Neural cell (in vitro differentiated cells): ENCODE measurements at regions not wholly inside any gene's neighbourhood (a gene's known extent, or its start where the extent isn't known, plus 50 kb on each side); places are given as distances from the start of the nearest gene placed in this dataset.

Experiments
- H2AFZ ChIP-seq: fragments of 200-600, 300-800 bp; sonication (generic), shearing (Covaris generic); 2 replicates; pipeline ENCODE4 v1.6.0; 2014; ENCODE audit warnings: low read depth, mild to moderate bottlenecking, antibody characterized with exemption, low read length, moderate library complexity
- H3F3A ChIP-seq: fragments of 200-600 bp; shearing (Covaris generic); 2 replicates; pipeline ENCODE4 v1.6.1; 2016; ENCODE audit warnings: mild to moderate bottlenecking, moderate library complexity, mixed read lengths, antibody characterized with exemption, low read length; ENCODE audit not compliant: insufficient read depth, poor library complexity, severe bottlenecking
- H3K27ac ChIP-seq: fragments of 200-600, 300-800 bp; sonication (generic), shearing (Covaris generic); 2 replicates; pipeline ENCODE4 v1.5.1; 2014; ENCODE audit warnings: mild to moderate bottlenecking, low read length, moderate library complexity
- H3K27me3 ChIP-seq: fragments of 300-800, 200-600 bp; sonication (generic), shearing (Covaris generic); 2 replicates; pipeline ENCODE4 v1.6.0; 2014; ENCODE audit warnings: mild to moderate bottlenecking, low read depth, low read length, moderate library complexity; ENCODE audit not compliant: insufficient read depth
- H3K36me3 ChIP-seq: fragments of 300-800, 200-600 bp; sonication (generic), shearing (Covaris generic); 2 replicates; pipeline ENCODE4 v1.5.1; 2014; ENCODE audit warnings: mild to moderate bottlenecking, antibody characterized with exemption, low read length, moderate library complexity; ENCODE audit not compliant: insufficient read depth
- H3K4me2 ChIP-seq: fragments of 300-800, 200-600 bp; sonication (generic), shearing (Covaris generic); 2 replicates; pipeline ENCODE4 v1.6.0; 2014; ENCODE audit warnings: mild to moderate bottlenecking, low read length
- H3K4me3 ChIP-seq: fragments of 300-800, 200-600 bp; sonication (generic), shearing (Covaris generic); 2 replicates; pipeline ENCODE4 v1.5.1; 2014; ENCODE audit warnings: mild to moderate bottlenecking, low read length, moderate library complexity
- H3K79me2 ChIP-seq: fragments of 200-600 bp; shearing (Covaris generic); replicated peaks from 2 replicates; pipeline ENCODE4 v1.6.0; 2014; ENCODE audit warnings: mild to moderate bottlenecking, low read length, moderate library complexity; ENCODE audit not compliant: insufficient read depth
- H3K9ac ChIP-seq: fragments of 300-800, 200-600 bp; sonication (generic), shearing (Covaris generic); 2 replicates; pipeline ENCODE4 v1.6.1; 2016; ENCODE audit warnings: mild to moderate bottlenecking, low read length, mixed read lengths
- H3K9me2 ChIP-seq: fragments of 200-600 bp; shearing (Covaris generic); 2 replicates; pipeline ENCODE4 v1.6.1; 2016; ENCODE audit warnings: mild to moderate bottlenecking, low read length, mixed read lengths; ENCODE audit not compliant: insufficient read depth
- H3K9me3 ChIP-seq: fragments of 200-600, 300-800 bp; sonication (generic), shearing (Covaris generic); 2 replicates; pipeline ENCODE4 v1.6.1; 2016; ENCODE audit warnings: mild to moderate bottlenecking, mixed run types, low read length, moderate library complexity, mixed read lengths
- H4K20me1 ChIP-seq: fragments of 200-600 bp; shearing (Covaris generic); 2 replicates; pipeline ENCODE4 v1.6.1; 2016; ENCODE audit warnings: mild to moderate bottlenecking, mixed run types; ENCODE audit not compliant: insufficient read depth
- CTCF ChIP-seq: fragments of 450-650 bp; IDR thresholded peaks from 2 replicates; pipeline ENCODE4 v1.5.1; 2014; ENCODE audit warnings: antibody characterized with exemption, mild to moderate bottlenecking, moderate library complexity; ENCODE audit not compliant: poor library complexity, severe bottlenecking
- EP300 ChIP-seq: fragments of 450-650 bp; conservative IDR thresholded peaks from 2 replicates; pipeline ENCODE4 v1.6.1; 2014; ENCODE audit warnings: antibody characterized with exemption, mild to moderate bottlenecking, moderate library complexity; ENCODE audit not compliant: poor library complexity, severe bottlenecking
- EZH2 ChIP-seq: fragments of 200-600, 300-800 bp; shearing (Covaris generic), sonication (generic); IDR thresholded peaks from 2 replicates; pipeline ENCODE4 v1.6.1; 2014; ENCODE audit warnings: antibody characterized with exemption, low read length, borderline replicate concordance, mild to moderate bottlenecking; ENCODE audit not compliant: insufficient read depth, poor library complexity, severe bottlenecking
- MXI1 ChIP-seq: fragments of 450-650 bp; conservative IDR thresholded peaks from 2 replicates; pipeline ENCODE4 v1.6.1; 2014; ENCODE audit warnings: antibody characterized with exemption, mild to moderate bottlenecking; ENCODE audit not compliant: poor library complexity, severe bottlenecking
- POLR2AphosphoS5 ChIP-seq: IDR thresholded peaks from 2 replicates; pipeline ENCODE4 v1.6.1; 2012
- RAD21 ChIP-seq: fragments of 450-650 bp; conservative IDR thresholded peaks from 2 replicates; pipeline ENCODE4 v1.6.1; 2014; ENCODE audit warnings: antibody characterized with exemption, mild to moderate bottlenecking, moderate library complexity
- REST ChIP-seq: IDR thresholded peaks from 2 replicates; pipeline ENCODE4 v1.6.1; 2012; ENCODE audit warnings: borderline replicate concordance
- SMC3 ChIP-seq: fragments of 450-650 bp; conservative IDR thresholded peaks from 2 replicates; pipeline ENCODE4 v1.6.1; 2014; ENCODE audit warnings: antibody characterized with exemption, mild to moderate bottlenecking, moderate library complexity; ENCODE audit not compliant: poor library complexity
- TAF1 ChIP-seq: IDR thresholded peaks from 2 replicates; pipeline ENCODE4 v1.6.1; 2012; ENCODE audit warnings: low read depth

DNA sequence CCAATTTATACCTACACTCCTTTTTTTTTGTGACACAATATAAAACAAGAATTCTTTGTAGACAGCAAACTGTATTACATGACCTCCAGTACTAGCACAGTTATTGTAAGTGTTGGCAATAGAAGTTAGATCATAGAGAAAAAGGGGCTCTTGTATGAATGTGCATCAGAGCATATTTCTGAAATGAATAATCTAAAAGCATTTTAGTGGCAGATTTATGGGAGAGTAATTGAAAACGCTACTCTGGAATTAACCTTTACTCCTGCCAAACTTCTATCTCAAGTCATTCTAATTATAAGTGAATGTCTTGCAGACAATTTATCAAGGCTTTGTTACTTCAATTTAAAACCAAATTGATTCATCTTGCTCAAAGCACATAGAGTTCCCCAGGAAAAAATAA lies 968.1 kb downstream of the TAF11L14 start:
- Histone ChIP-seq H3K9me3 (no peaks in the 10 kb centered on the region), H3K36me3 (no peaks in the 10 kb centered on the region), H3K4me3 (no peak overlapping the region), H3K9me2 (no peaks in the 10 kb centered on the region), H3K27me3 (no peaks in the 10 kb centered on the region), H2AFZ (no peak overlapping the region), H3K9ac (no peak overlapping the region), H3K27ac (no peak overlapping the region), H4K20me1 (no peaks in the 10 kb centered on the region), H3K79me2 (no peaks in the 10 kb centered on the region), H3K4me2 (no peak overlapping the region), H3F3A (no peaks in the 10 kb centered on the region)
- TF ChIP-seq RAD21 (no peak), SMC3 (no peak), EZH2 (no peak), POLR2AphosphoS5 (no peak), EP300 (no peak), CTCF (no peak), REST (no peak)

DNA sequence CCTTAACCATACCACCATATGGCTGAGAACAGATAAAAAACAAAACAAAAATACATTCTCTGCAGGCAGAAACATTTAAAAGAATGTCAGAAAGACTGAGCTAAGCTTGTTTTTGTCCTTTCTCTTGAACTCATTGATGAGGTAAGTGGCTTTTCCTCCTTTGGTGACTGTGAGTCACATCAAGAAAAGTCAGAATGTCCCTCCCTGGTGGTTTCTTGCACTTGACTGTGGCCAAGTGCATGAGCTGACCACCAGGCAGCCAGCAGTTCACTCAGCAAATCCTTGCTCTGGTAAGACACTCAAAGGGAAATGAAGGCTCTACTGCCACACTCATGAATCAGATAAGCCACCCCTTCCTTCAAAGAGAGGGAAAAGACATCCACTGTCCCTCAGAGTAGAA lies 970.9 kb downstream of the TAF11L14 start:
- H2AFZ ChIP-seq: no peak overlapping the region
- no peak overlapping the region for H3K4me3 ChIP-seq
- no peaks in the 10 kb centered on the region for H3F3A ChIP-seq
- no peak overlapping the region for H3K27ac ChIP-seq
- no peaks in the 10 kb centered on the region for H3K79me2 ChIP-seq
- H3K9me2 ChIP-seq: no peaks in the 10 kb centered on the region
- no peak overlapping the region for H3K4me2 ChIP-seq
- H3K36me3 ChIP-seq: no peaks in the 10 kb centered on the region
- no peaks in the 10 kb centered on the region for H3K27me3 ChIP-seq
- H4K20me1 ChIP-seq: no peaks in the 10 kb centered on the region
- TF ChIP-seq EZH2 (no peak), POLR2AphosphoS5 (no peak), EP300 (no peak), CTCF (no peak), MXI1 (no peak), REST (no peak), RAD21 (no peak), TAF1 (no peak), SMC3 (no peak)
- peaks cover 4% of the 10 kb centered on the region for H3K9me3 ChIP-seq
- H3K9ac ChIP-seq: no peak overlapping the region
